Sigmoid colon (tissue), 4 donors: ENCODE measurements at regions not wholly inside any gene's neighbourhood (a gene's known extent, or its start where the extent isn't known, plus 50 kb on each side); places are given as distances from the start of the nearest gene placed in this dataset.

Source experiments
- CTCF ChIP-seq, 4 experiments: fragments of 450-650 bp in 3 of 4; fragments of 200-600 bp in 1 of 4; IDR thresholded peaks; one replicate each; pipeline ENCODE4 v1.5.1; 2016 to 2019; ENCODE audit warnings: antibody characterized with exemption in 4 of 4, mild to moderate bottlenecking in 3 of 4, moderate library complexity in 2 of 4
- POLR2AphosphoS5 ChIP-seq, 4 donors: sonication (generic); formaldehyde crosslinking; IDR thresholded peaks; one replicate each; pipeline ENCODE4 v1.6.1; 2017; ENCODE audit warnings: antibody characterized with exemption in 4 of 4

DNA sequence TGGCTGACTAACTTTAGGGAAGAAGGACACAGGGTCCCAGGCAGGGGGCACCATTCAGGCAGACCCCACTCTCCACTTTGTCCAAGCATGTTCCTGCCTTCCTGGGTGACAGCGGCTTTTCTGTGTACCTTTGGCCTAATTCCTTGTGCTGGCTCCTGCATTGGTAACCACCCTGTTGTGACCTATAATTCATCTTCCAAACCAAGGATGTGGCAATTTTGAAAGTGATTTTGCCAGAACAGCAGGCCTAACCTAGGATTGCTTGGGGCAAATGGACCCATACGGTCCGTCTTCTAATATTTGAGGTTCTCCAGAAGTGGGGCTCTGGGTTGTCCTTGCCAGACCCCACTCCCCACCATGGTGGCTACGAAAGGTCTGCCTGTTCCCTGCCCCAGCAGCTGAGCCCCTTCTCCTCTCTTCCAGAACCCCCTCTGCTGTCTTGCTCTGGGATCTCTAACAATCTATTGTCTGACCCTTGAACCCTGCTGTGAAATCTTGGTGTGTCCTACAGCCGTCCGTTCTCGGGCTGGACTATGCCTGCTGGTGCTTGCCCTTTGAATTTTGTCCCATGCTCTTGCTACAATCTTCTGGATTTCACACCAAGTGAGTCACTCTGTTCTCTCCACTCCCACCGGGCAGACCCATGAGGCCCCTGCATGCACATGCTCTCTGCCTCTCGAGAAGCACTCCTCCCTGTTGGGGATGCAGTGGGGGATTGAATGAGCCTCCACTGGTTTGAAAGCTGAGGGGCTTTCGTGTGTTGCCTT lies 316.0 kb downstream of the CXCL12 start:
- no peak for TF ChIP-seq CTCF (IDR thresholded peaks at IDR 0.05)
- TF ChIP-seq POLR2AphosphoS5 (IDR thresholded peaks at IDR 0.05) = no peak
